Kidney epithelial cell (primary cell): ENCODE measurements at regions not wholly inside any gene's neighbourhood (a gene's known extent, or its start where the extent isn't known, plus 50 kb on each side); places are given as distances from the start of the nearest gene placed in this dataset.

Experiments
- DNase-seq: peaks from one replicate; pipeline ENCODE4 v3.0.0-alpha.2; 2010; ENCODE audit warnings: low read depth
- H3K27me3 ChIP-seq: 2 replicates; pipeline ENCODE4 v1.6.0; 2011; ENCODE audit warnings: low read length; ENCODE audit not compliant: control insufficient read depth, insufficient read depth
- H3K36me3 ChIP-seq: 2 replicates; pipeline ENCODE4 v1.5.1; 2011; ENCODE audit warnings: low read length; ENCODE audit not compliant: control insufficient read depth, insufficient read depth
- H3K4me3 ChIP-seq: 2 replicates; pipeline ENCODE4 v1.5.1; 2011; ENCODE audit warnings: low read depth, mild to moderate bottlenecking, control low read depth, low read length
- CTCF ChIP-seq: IDR thresholded peaks from 2 replicates; pipeline ENCODE4 v1.5.1; 2011; ENCODE audit warnings: mild to moderate bottlenecking, moderate library complexity, low read length, control low read depth, inconsistent platforms; ENCODE audit not compliant: insufficient read depth, poor library complexity, severe bottlenecking

GRCh38 chr10:4063717-4064116, 278.7 kb upstream of the KLF6 start:
- no peaks in the 10 kb centered on the region for H3K27me3 ChIP-seq
- H3K36me3 ChIP-seq, result no peaks in the 10 kb centered on the region

DNA sequence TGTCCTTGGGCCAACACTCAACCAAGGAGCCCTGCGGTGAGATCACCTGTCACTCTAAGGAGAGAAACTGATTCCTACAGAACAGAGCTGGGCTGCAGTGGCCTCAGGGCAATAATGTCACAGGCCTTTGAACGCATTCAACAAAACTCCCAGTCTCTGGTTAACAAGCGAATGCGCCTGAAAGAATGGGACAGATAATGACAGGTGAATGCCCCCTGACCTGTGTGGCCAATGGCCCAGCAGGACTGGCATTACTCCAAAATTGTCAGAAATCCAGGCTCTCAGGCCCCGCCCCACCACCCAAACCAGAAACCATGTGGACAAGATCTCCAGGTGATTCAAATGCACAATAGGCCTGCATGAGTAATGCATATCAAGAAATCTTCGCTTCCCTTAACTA, 277.7 kb upstream of the KLF6 start:
- no peak for TF ChIP-seq CTCF
- DNase-seq, result no peak
- Histone ChIP-seq H3K27me3 (no peaks in the 10 kb centered on the region), H3K4me3 (no peak overlapping the region), H3K36me3 (no peaks in the 10 kb centered on the region)

More at GRCh38 chr10:4063717-4064116, 278.7 kb upstream of the KLF6 start:
- H3K4me3 ChIP-seq, result no peak overlapping the region
- TF ChIP-seq CTCF, result no peak
- no peak for DNase-seq

- Histone ChIP-seq H3K36me3 (no peaks in the 10 kb centered on the region), H3K4me3 (no peak overlapping the region), H3K27me3 (no peaks in the 10 kb centered on the region)
- TF ChIP-seq CTCF, result no peak
- no peak for DNase-seq
These were observed 277.1 kb upstream of the KLF6 start for GRCh38 chr10:4062072-4062471.

- no peaks in the 10 kb centered on the region for H3K27me3 ChIP-seq
- TF ChIP-seq CTCF, result no peak
- no peak overlapping the region for H3K4me3 ChIP-seq
- no peak for DNase-seq
- H3K36me3 ChIP-seq, result no peaks in the 10 kb centered on the region
These were observed 276.5 kb upstream of the KLF6 start for GRCh38 chr10:4061441-4061951.

DNA sequence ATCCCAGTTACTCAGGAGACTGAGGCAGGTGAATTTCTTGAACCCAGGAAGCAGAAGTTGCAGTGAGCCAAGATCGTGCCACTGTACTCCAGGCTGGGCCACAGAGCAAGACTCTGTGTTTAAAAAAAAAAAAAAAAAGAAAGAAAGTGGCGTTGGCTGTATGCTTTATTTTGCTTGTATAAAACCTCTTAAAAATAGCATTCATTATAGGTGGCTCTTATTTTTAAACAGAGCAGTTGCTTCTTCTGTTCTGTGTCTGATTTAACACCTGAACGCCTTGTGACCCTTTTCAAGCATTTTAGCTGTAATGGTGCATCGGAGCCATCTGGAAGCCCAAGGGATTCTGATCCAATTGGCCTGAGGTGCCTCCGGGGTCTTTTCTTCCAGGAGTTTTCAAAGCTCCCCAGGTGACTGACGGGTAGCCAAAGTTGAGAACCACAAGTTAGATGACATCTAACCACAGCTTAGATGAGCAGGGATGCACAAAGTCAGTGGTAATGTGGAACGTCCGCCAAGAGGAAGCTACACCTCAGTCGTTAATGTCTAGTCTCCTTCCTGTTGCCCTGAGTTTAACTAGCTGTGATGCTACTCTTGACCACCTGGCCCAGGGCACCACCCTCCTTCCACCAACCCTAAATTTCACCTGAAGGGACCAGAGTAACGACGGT, 274.6 kb upstream of the KLF6 start:
- H3K27me3 ChIP-seq, result no peaks in the 10 kb centered on the region
- no peak overlapping the region for H3K4me3 ChIP-seq
- TF ChIP-seq CTCF, result no peak
- DNase-seq, result no peak
- no peaks in the 10 kb centered on the region for H3K36me3 ChIP-seq

DNA sequence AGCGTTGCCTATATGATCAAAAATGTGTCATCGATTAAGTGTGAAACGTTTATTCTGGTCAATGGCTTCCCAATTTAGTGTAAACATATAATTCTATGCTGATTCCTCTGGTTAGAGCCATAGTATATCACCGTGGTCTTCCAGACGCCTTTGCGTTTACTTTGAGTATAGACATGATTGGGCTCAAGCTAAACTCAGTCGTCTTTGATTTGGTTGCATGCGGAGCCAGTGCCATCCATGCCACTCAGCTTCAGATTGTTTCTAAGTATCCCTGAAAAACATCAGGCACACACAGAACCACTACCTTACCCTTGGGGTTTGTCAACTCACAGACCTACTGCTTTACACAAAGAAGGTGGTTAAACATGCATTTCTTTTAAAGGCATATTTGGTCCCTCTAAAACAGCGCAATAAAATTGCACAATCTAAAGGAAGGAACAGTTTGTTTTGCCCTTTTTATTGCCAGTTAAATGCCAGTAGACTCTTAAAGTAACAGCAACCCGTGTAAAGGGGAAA, 273.6 kb upstream of the KLF6 start:
- no peak overlapping the region for H3K4me3 ChIP-seq
- no peaks in the 10 kb centered on the region for H3K36me3 ChIP-seq
- no peak for DNase-seq
- TF ChIP-seq CTCF, result no peak
- no peaks in the 10 kb centered on the region for H3K27me3 ChIP-seq
